K562 (cell line): ENCODE measurements at regions not wholly inside any gene's neighbourhood (a gene's known extent, or its start where the extent isn't known, plus 50 kb on each side); places are given as distances from the start of the nearest gene placed in this dataset.

Experiments used
- ATAC-seq: fragments of 200-7000 bp; cut with Tn5 transposase; 3 replicates; pipeline ENCODE4 v1.9.1; 2020; ENCODE audit warnings: moderate library complexity
- BruUV-seq: library from RNA; stranded (reverse); fragments of 400-500 nt; replicated peaks from 2 replicates; lab custom pipeline; 2021; lab: Mats Ljungman, UMichigan
- CTCF ChIA-PET: fragments of 300-600 bp; formaldehyde crosslinking; extraction: SDS; loops from one replicate; lab custom pipeline; 2021; ENCODE audit warnings: low intra/inter-chr PET ratio; lab: Yijun Ruan, JAX
- POLR2A ChIA-PET: fragments of 300-600, 350-650 bp; sonication (Branson Sonifier 250); formaldehyde crosslinking; extraction: SDS; loops from one replicate; lab custom pipeline; 2021; ENCODE audit warnings: antibody characterized with exemption, inconsistent platforms; lab: Yijun Ruan, JAX
- DNase-seq, 4 experiments: peaks; one replicate each; pipeline versions ENCODE4 v3.0.0 to v3.0.0-alpha.2; 2011 to 2018; ENCODE audit warnings: low spot score in 3 of 4, mixed read lengths in 3 of 4; ENCODE audit errors: extremely low read depth in 1 of 4
- FAIRE-seq: peaks from 2 replicates; lab custom pipeline; 2011; peaks lifted over from hg19 to GRCh38; lab: Jason Lieb, UNC
- H2AFZ ChIP-seq: 2 replicates; pipeline ENCODE4 v1.6.0; 2011; ENCODE audit warnings: low read depth, low read length, control low read depth, inconsistent platforms
- H3K27ac ChIP-seq: fragments of 200-600 bp; 3 replicates; pipeline ENCODE4 v1.8.0; 2011; ENCODE audit warnings: low read depth, mild to moderate bottlenecking, control low read depth, inconsistent platforms, low read length, moderate library complexity, mixed read lengths; ENCODE audit errors: extremely low read depth
- H3K27me3 ChIP-seq, 2 experiments: fragments of 300-600 bp in 1 of 2; 2 replicates in 1 of 2; 3 replicates in 1 of 2; pipeline versions ENCODE4 v1.6.0 to v1.8.0; 2011; ENCODE audit warnings: inconsistent platforms in 2 of 2, low read length in 2 of 2, mild to moderate bottlenecking in 1 of 2, mixed read lengths in 1 of 2, moderate library complexity in 1 of 2; ENCODE audit not compliant: control insufficient read depth in 2 of 2, insufficient read depth in 2 of 2
- H3K36me3 ChIP-seq: fragments of 300-600 bp; 3 replicates; pipeline ENCODE4 v1.8.0; 2011; ENCODE audit warnings: mild to moderate bottlenecking, low read length, inconsistent platforms; ENCODE audit not compliant: control insufficient read depth, insufficient read depth
- H3K4me1 ChIP-seq, 2 experiments: fragments of 200-600 bp in 1 of 2; replicated peaks in 1 of 2; 2 replicates in 1 of 2; 3 replicates in 1 of 2; pipeline versions ENCODE4 v1.5.1 to v1.8.0; 2011; ENCODE audit warnings: inconsistent platforms in 2 of 2, low read length in 2 of 2, mild to moderate bottlenecking in 1 of 2, mixed read lengths in 1 of 2, moderate library complexity in 1 of 2; ENCODE audit not compliant: control insufficient read depth in 2 of 2, insufficient read depth in 2 of 2
- H3K4me2 ChIP-seq: 2 replicates; pipeline ENCODE4 v1.6.1; 2011; ENCODE audit warnings: low read length, control low read depth, inconsistent platforms, mixed read lengths; ENCODE audit not compliant: insufficient read depth
- H3K4me3 ChIP-seq: fragments of 200-600 bp; sonication (generic), shearing (Covaris generic); 2 replicates; pipeline ENCODE4 v1.5.1; 2016; ENCODE audit warnings: control low read depth, inconsistent platforms
- H3K79me2 ChIP-seq: fragments of 200-600 bp; 3 replicates; pipeline ENCODE4 v1.8.0; 2011; ENCODE audit warnings: low read length, inconsistent platforms; ENCODE audit not compliant: control insufficient read depth, insufficient read depth
- H3K9ac ChIP-seq, 2 experiments: 2 replicates each; pipeline versions ENCODE4 v1.6.0 to v1.6.1; 2011; ENCODE audit warnings: low read depth in 2 of 2, low read length in 2 of 2, control low read depth in 1 of 2, inconsistent platforms in 1 of 2, mild to moderate bottlenecking in 1 of 2, mixed read lengths in 1 of 2; ENCODE audit not compliant: insufficient read depth in 1 of 2
- H3K9me1 ChIP-seq: one replicate; pipeline ENCODE4 v1.6.0; 2011; ENCODE audit warnings: inconsistent platforms, mild to moderate bottlenecking, low read length, moderate library complexity; ENCODE audit not compliant: control insufficient read depth, insufficient read depth
- H3K9me3 ChIP-seq: replicated peaks from 2 replicates; pipeline ENCODE4 v1.5.1; 2011; ENCODE audit warnings: low read depth, low read length, inconsistent platforms; ENCODE audit not compliant: control insufficient read depth, insufficient read depth
- H4K20me1 ChIP-seq: replicated peaks from 2 replicates; pipeline ENCODE4 v1.6.1; 2011; ENCODE audit warnings: low read length, inconsistent platforms, mixed read lengths; ENCODE audit not compliant: control insufficient read depth, insufficient read depth
- GMEB1 ChIP-seq: fragments of 250-450 bp; sonication (Bioruptor Pico); IDR thresholded peaks from 2 replicates; pipeline ENCODE4 v1.4.0; 2020; ENCODE audit warnings: mild to moderate bottlenecking
- GTF3C2 ChIP-seq: IDR thresholded peaks from 3 replicates; pipeline ENCODE4 v1.6.1; 2011; ENCODE audit warnings: borderline replicate concordance, mild to moderate bottlenecking, moderate library complexity; ENCODE audit not compliant: insufficient read length; ENCODE audit errors: extremely low read depth
- HNRNPK ChIP-seq: fragments of 200-400 bp; formaldehyde crosslinking; IDR thresholded peaks from one replicate; pipeline ENCODE4 v1.6.1; 2018; ENCODE audit warnings: mild to moderate bottlenecking, low read depth, low read length; ENCODE audit not compliant: poor library complexity, severe bottlenecking
- KDM5B ChIP-seq: fragments of 200-600 bp; sonication (generic); IDR thresholded peaks from 2 replicates; pipeline ENCODE4 v1.6.1; 2012; ENCODE audit warnings: low read depth, mild to moderate bottlenecking, moderate library complexity, low read length, control low read depth, inconsistent platforms; ENCODE audit not compliant: insufficient replicate concordance
- RAD51 ChIP-seq: fragments of 450-650 bp; IDR thresholded peaks from 2 replicates; pipeline ENCODE4 v1.7.1; 2016; ENCODE audit warnings: low read depth, mild to moderate bottlenecking, borderline replicate concordance
- THRB ChIP-seq: fragments of 450-650 bp; formaldehyde crosslinking; conservative IDR thresholded peaks from 2 replicates; pipeline ENCODE4 v1.4.0; 2022; ENCODE audit warnings: mild to moderate bottlenecking, missing genetic modification characterization
- WGBS: fragments of 100-300 bp; shearing (Covaris generic); methylation state at CpG from one replicate; pipeline ENCODE4 v1.1.6; 2016; ENCODE audit warnings: low coverage, mixed read lengths; ENCODE audit not compliant: insufficient coverage; ENCODE audit errors: missing lambda C conversion rate; 5-methylcytosine and 5-hydroxymethylcytosine counted together
- in situ Hi-C: fragments of 300-500 bp; cut with MboI; formaldehyde crosslinking; loops from 4 replicates; pipeline ENCODE4 v1.15.0; 2018; ENCODE audit warnings: inconsistent platforms, mixed read lengths
- intact Hi-C: fragments of 100-400 bp; cut with micrococcal nuclease; formaldehyde crosslinking; loops from 2 replicates; pipeline ENCODE4 v1.14.2; 2022
- TF ChIP-seq, protein P1 (sequence below): fragments of 250-450 bp; sonication (Bioruptor Pico); IDR thresholded peaks from 2 replicates; pipeline ENCODE4 v1.5.0; 2020; ENCODE audit warnings: mild to moderate bottlenecking

DNA sequence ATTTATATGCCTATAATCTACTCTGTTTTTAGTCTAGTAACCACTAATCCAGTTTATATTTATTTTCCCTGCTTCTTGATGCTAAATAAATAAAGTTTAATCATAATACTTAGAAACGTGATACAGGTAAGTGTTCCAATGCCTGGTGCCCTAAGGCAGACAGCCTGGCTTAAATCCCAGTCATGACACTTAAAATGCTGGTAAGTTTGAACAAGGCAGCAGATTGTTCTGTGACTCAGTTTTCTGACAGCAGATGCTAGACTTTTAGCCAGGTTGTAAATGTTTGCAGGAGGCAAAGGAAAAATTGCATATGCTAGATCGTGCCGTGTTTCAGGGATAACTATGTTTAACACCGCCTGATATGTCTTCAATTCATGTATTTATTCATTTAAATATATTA is 2661.6 kb downstream of the PCDH7 start:
- no TSS peak for BruUV-seq
- Histone ChIP-seq H3K9ac (no peak overlapping the region), H3K4me1 (no peaks in the 10 kb centered on the region), H3K36me3 (no peaks in the 10 kb centered on the region), H3K27me3 (no peaks in the 10 kb centered on the region), H2AFZ (no peak overlapping the region), H4K20me1 (no peaks in the 10 kb centered on the region), H3K9me1 (no peaks in the 10 kb centered on the region), H3K4me3 (no peak overlapping the region), H3K9me3 (peaks cover 1% of the 10 kb centered on the region; the same call in 1 of the 2 replicates), H3K4me2 (no peak overlapping the region), H3K79me2 (no peaks in the 10 kb centered on the region), H3K27ac (no peak overlapping the region)
- POLR2A ChIA-PET, result no interaction called here
- TF ChIP-seq RAD51, result no peak
- no peak for TF ChIP-seq GMEB1 (CRISPR knock-in tag)
- no peak for TF ChIP-seq HNRNPK
- TF ChIP-seq KDM5B, result no peak
- no peak for FAIRE-seq
- intact Hi-C loops, result no loop called here
- no peak for ATAC-seq
- in situ Hi-C loops, result no loop called here
- DNase-seq, result no peak
- CTCF ChIA-PET, result no interaction called here
- 0% methylated on average over 4 of the region's 4 CpGs for WGBS

DNA sequence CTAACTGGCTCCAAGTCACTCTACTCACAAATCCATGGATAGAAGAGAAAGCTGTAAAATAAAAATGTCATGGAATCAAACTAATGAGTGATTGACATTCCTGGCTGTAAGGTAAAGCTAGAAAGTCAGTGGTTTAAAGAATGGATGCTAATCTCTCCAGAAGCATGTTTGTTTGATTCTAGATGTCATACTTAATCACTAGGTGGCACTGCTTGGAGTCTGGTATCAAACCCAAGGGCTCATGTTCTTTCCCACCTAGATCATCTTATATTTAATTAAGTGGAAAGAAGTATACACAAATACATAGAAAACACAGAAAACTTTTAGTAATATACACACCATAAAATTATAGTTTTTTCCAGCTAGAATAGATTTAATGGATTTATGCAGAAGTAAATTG is 2666.6 kb downstream of the PCDH7 start:
- intact Hi-C loops, result no loop called here
- in situ Hi-C loops, result no loop called here
- 0 out of 2 replicates have a peak, but pooled peaks cover 1% of the 10 kb centered on the region for H3K9me3 ChIP-seq
- H3K4me3 ChIP-seq, result no peak overlapping the region
- no peaks in the 10 kb centered on the region for H3K36me3 ChIP-seq
- no peak overlapping the region for H3K9ac ChIP-seq
- no peaks in the 10 kb centered on the region for H3K79me2 ChIP-seq
- H3K4me2 ChIP-seq, result no peak overlapping the region
- no peaks in the 10 kb centered on the region for H3K27me3 ChIP-seq
- no peaks in the 10 kb centered on the region for H3K4me1 ChIP-seq
- no TSS peak for BruUV-seq
- no peak overlapping the region for H2AFZ ChIP-seq
- H3K9me1 ChIP-seq, result no peaks in the 10 kb centered on the region
- CTCF ChIA-PET, result no interaction called here
- ATAC-seq, result no peak
- no peak for FAIRE-seq
- no peak overlapping the region for H3K27ac ChIP-seq
- H4K20me1 ChIP-seq, result no peaks in the 10 kb centered on the region
- POLR2A ChIA-PET, result no interaction called here
- no peak for DNase-seq
- no peak for TF ChIP-seq THRB (CRISPR knock-in tag)
- TF ChIP-seq, protein P1, sequence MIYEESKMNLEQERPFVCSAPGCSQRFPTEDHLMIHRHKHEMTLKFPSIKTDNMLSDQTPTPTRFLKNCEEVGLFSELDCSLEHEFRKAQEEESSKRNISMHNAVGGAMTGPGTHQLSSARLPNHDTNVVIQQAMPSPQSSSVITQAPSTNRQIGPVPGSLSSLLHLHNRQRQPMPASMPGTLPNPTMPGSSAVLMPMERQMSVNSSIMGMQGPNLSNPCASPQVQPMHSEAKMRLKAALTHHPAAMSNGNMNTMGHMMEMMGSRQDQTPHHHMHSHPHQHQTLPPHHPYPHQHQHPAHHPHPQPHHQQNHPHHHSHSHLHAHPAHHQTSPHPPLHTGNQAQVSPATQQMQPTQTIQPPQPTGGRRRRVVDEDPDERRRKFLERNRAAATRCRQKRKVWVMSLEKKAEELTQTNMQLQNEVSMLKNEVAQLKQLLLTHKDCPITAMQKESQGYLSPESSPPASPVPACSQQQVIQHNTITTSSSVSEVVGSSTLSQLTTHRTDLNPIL (CRISPR knock-in tag), result no peak
- no peak for TF ChIP-seq GTF3C2
